Endothelial cell of umbilical vein (primary cell): ENCODE measurements at regions not wholly inside any gene's neighbourhood (a gene's known extent, or its start where the extent isn't known, plus 50 kb on each side); places are given as distances from the start of the nearest gene placed in this dataset.

Experiments
- BruUV-seq: library from RNA; stranded (reverse); fragments of 400-500 nt; replicated peaks from 2 replicates; lab custom pipeline; 2021; lab: Mats Ljungman, UMichigan
- CTCF ChIA-PET: fragments of 300-600, 350-600 bp; sonication (Branson Sonifier 250); formaldehyde crosslinking; loops from one replicate; lab custom pipeline; 2021; ENCODE audit warnings: antibody characterized with exemption, inconsistent platforms; lab: Charles Lee
- POLR2A ChIA-PET: fragments of 300-600, 350-600 bp; sonication (Branson Sonifier 250); formaldehyde crosslinking; loops from one replicate; lab custom pipeline; 2021; ENCODE audit warnings: antibody characterized with exemption, inconsistent platforms; lab: Charles Lee
- DNase-seq: peaks from one replicate; pipeline ENCODE4 v3.0.0-alpha.2; 2011; ENCODE audit warnings: low read depth, low spot score
- FAIRE-seq: peaks from 2 replicates; lab custom pipeline; 2011; peaks lifted over from hg19 to GRCh38; lab: Jason Lieb, UNC
- H2AFZ ChIP-seq: 2 replicates; pipeline ENCODE4 v1.6.0; 2012; ENCODE audit warnings: low read depth, low read length, control low read depth, inconsistent platforms
- H3K27ac ChIP-seq: 2 replicates; pipeline ENCODE4 v1.5.1; 2011; ENCODE audit warnings: low read depth, mild to moderate bottlenecking, control low read depth, low read length, moderate library complexity; ENCODE audit not compliant: insufficient read depth
- H3K27me3 ChIP-seq, 2 experiments: 2 replicates each; pipeline versions ENCODE4 v1.6.0 to v1.6.1; 2011; ENCODE audit warnings: low read length in 2 of 2, mixed read lengths in 1 of 2; ENCODE audit not compliant: control insufficient read depth in 2 of 2, insufficient read depth in 2 of 2
- H3K36me3 ChIP-seq, 2 experiments: 2 replicates in 1 of 2; 3 replicates in 1 of 2; pipeline ENCODE4 v1.5.1; 2011; ENCODE audit warnings: low read length in 2 of 2, mild to moderate bottlenecking in 1 of 2, moderate library complexity in 1 of 2; ENCODE audit not compliant: control insufficient read depth in 2 of 2, insufficient read depth in 2 of 2; ENCODE audit errors: extremely low read depth in 1 of 2
- H3K4me1 ChIP-seq: 3 replicates; pipeline ENCODE4 v1.5.1; 2011; ENCODE audit warnings: mild to moderate bottlenecking, low read length; ENCODE audit not compliant: control insufficient read depth, insufficient read depth; ENCODE audit errors: extremely low read depth
- H3K4me2 ChIP-seq: 2 replicates; pipeline ENCODE4 v1.6.1; 2011; ENCODE audit warnings: low read length, control low read depth, mixed read lengths; ENCODE audit not compliant: insufficient read depth
- H3K4me3 ChIP-seq, 3 experiments: fragments of 200-600 bp in 1 of 3; sonication (generic), shearing (Covaris generic) in 1 of 3; replicated peaks in 1 of 3; 2 replicates each; pipeline ENCODE4 v1.5.1; 2011 to 2016; ENCODE audit warnings: control low read depth in 3 of 3, low read length in 3 of 3, mild to moderate bottlenecking in 2 of 3, inconsistent platforms in 1 of 3, low read depth in 1 of 3, moderate library complexity in 1 of 3; ENCODE audit not compliant: insufficient read depth in 1 of 3
- H3K79me2 ChIP-seq: 2 replicates; pipeline ENCODE4 v1.6.0; 2012; ENCODE audit warnings: low read length, inconsistent platforms; ENCODE audit not compliant: control insufficient read depth, insufficient read depth
- H3K9ac ChIP-seq: replicated peaks from 2 replicates; pipeline ENCODE3; 2011; ENCODE audit warnings: low read length, control low read depth; ENCODE audit not compliant: insufficient read depth; ENCODE audit errors: extremely low read depth
- H3K9me1 ChIP-seq: replicated peaks from 3 replicates; pipeline ENCODE4 v1.6.0; 2011; ENCODE audit warnings: mild to moderate bottlenecking, low read length; ENCODE audit not compliant: control insufficient read depth, insufficient read depth; ENCODE audit errors: extremely low read depth
- H3K9me3 ChIP-seq: replicated peaks from 2 replicates; pipeline ENCODE4 v1.5.1; 2012; ENCODE audit warnings: low read length, inconsistent platforms; ENCODE audit not compliant: control insufficient read depth, insufficient read depth
- H4K20me1 ChIP-seq: replicated peaks from 2 replicates; pipeline ENCODE3; 2011; ENCODE audit warnings: mild to moderate bottlenecking, low read length; ENCODE audit not compliant: control insufficient read depth, insufficient read depth; ENCODE audit errors: extremely low read depth
- EZH2 ChIP-seq: IDR thresholded peaks from 2 replicates; pipeline ENCODE4 v1.6.1; 2012; ENCODE audit warnings: borderline replicate concordance, low read depth, mild to moderate bottlenecking, moderate library complexity, low read length, inconsistent platforms; ENCODE audit not compliant: severe bottlenecking
- FOS ChIP-seq: IDR thresholded peaks from 2 replicates; pipeline ENCODE4 v1.6.1; 2011; ENCODE audit warnings: mild to moderate bottlenecking, low read length, moderate library complexity, borderline replicate concordance; ENCODE audit not compliant: insufficient read depth
- GATA2 ChIP-seq: IDR thresholded peaks from 2 replicates; pipeline ENCODE4 v1.7.0; 2011; ENCODE audit warnings: low read depth, mild to moderate bottlenecking, moderate library complexity, mixed read lengths, low read length; ENCODE audit not compliant: insufficient read length, insufficient read depth
- JUN ChIP-seq: IDR thresholded peaks from 2 replicates; pipeline ENCODE4 v1.6.1; 2011; ENCODE audit warnings: borderline replicate concordance, low read depth; ENCODE audit not compliant: insufficient read length, insufficient read depth
- MYC ChIP-seq: IDR thresholded peaks from one replicate; pipeline ENCODE4 v1.6.1; 2011; ENCODE audit warnings: mild to moderate bottlenecking, low read depth, low read length
- POLR2A ChIP-seq: IDR thresholded peaks from 2 replicates; pipeline ENCODE4 v1.6.1; 2012; ENCODE audit warnings: low read depth, mild to moderate bottlenecking, control low read depth, low read length
- POLR2AphosphoS5 ChIP-seq: IDR thresholded peaks from 2 replicates; pipeline ENCODE4 v1.6.1; 2012; ENCODE audit warnings: low read depth, mild to moderate bottlenecking, control low read depth, low read length, moderate library complexity; ENCODE audit not compliant: insufficient read depth
- dilution Hi-C: fragments of 300-500 bp; cut with MboI; formaldehyde crosslinking; loops from one replicate; pipeline ENCODE4 v1.15.0; 2019; ENCODE audit warnings: low sequenced_read_pairs; ENCODE audit not compliant: extremely low pct_ligation_motif_present
- intact Hi-C: fragments of 100-400 bp; cut with micrococcal nuclease; formaldehyde crosslinking; loops from one replicate; pipeline ENCODE4 v1.10.0; 2022
- TF ChIP-seq, protein P1 (sequence below): IDR thresholded peaks from 2 replicates; pipeline ENCODE4 v1.6.1; 2011; ENCODE audit not compliant: insufficient read depth, insufficient read length
- TF ChIP-seq, protein P2 (sequence below), 2 donors: IDR thresholded peaks; 1 replicate in 1 of 2; 2 replicates in 1 of 2; pipeline ENCODE4 v1.5.1; 2011; ENCODE audit warnings: low read length in 2 of 2, mild to moderate bottlenecking in 2 of 2, moderate library complexity in 2 of 2, control low read depth in 1 of 2, inconsistent platforms in 1 of 2, low read depth in 1 of 2; ENCODE audit not compliant: insufficient read depth in 1 of 2; ENCODE audit errors: extremely low read depth in 1 of 2

DNA sequence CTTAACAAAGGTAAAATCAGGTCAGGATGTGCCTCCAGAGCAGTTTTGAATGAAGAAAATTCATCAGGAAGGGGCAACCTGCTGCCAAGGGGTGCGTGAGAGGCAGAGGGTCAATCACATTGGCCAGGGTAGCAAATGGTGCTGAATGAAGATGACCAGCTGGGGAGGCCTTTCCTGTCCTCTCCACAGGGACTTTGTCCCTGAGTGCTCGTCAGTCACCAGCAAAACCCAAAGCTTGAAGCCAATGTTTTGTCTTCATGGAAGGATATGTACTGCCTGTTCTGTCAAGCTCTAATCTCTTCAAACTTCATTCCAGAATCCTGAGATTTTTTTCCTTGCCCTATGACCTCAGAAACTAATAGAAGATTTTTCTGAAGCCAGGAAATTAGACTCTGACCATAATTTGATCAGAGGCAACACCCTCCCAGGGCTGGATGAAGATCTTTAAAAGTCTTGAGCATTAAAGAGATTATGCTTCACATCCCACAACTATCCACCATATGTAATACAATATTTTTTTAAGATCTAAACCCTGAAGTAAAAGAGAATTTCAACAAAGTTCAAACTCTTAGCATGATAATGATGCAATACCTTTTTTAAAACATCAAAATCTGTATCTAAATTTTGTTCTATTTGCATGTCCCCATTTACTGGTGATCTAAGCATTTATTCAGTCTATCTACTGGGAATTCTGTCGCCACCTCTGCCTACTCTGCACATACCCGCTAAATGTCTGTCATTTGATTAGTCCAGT is 243.0 kb downstream of the SNX13 start:
- Histone ChIP-seq H2AFZ (no peak overlapping the region), H3K27ac (no peak overlapping the region), H3K4me3 (no peak overlapping the region), H3K9me3 (no peaks in the 10 kb centered on the region), H3K4me2 (no peak overlapping the region), H3K4me1 (no peaks in the 10 kb centered on the region), H3K36me3 (no peaks in the 10 kb centered on the region), H4K20me1 (no peaks in the 10 kb centered on the region), H3K9me1 (no peaks in the 10 kb centered on the region), H3K79me2 (no peaks in the 10 kb centered on the region), H3K27me3 (no peaks in the 10 kb centered on the region), H3K9ac (no peak overlapping the region)
- BruUV-seq: no TSS peak
- intact Hi-C loops (no loop called here), dilution Hi-C loops (no loop called here)
- FAIRE-seq (no peak), DNase-seq (no peak)
- no peak for TF ChIP-seq EZH2
- TF ChIP-seq FOS: no peak
- TF ChIP-seq POLR2A: no peak
- no peak for TF ChIP-seq JUN
- TF ChIP-seq GATA2: no peak
- TF ChIP-seq, protein P1, sequence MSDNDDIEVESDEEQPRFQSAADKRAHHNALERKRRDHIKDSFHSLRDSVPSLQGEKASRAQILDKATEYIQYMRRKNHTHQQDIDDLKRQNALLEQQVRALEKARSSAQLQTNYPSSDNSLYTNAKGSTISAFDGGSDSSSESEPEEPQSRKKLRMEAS: no peak
- TF ChIP-seq POLR2AphosphoS5: no peak
- TF ChIP-seq, protein P2, sequence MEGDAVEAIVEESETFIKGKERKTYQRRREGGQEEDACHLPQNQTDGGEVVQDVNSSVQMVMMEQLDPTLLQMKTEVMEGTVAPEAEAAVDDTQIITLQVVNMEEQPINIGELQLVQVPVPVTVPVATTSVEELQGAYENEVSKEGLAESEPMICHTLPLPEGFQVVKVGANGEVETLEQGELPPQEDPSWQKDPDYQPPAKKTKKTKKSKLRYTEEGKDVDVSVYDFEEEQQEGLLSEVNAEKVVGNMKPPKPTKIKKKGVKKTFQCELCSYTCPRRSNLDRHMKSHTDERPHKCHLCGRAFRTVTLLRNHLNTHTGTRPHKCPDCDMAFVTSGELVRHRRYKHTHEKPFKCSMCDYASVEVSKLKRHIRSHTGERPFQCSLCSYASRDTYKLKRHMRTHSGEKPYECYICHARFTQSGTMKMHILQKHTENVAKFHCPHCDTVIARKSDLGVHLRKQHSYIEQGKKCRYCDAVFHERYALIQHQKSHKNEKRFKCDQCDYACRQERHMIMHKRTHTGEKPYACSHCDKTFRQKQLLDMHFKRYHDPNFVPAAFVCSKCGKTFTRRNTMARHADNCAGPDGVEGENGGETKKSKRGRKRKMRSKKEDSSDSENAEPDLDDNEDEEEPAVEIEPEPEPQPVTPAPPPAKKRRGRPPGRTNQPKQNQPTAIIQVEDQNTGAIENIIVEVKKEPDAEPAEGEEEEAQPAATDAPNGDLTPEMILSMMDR (IDR thresholded peaks at IDR 0.05; ENCODE audit: extremely low read depth in 1 of 2, insufficient read depth in 1 of 2, low read depth in 1 of 2, low read length in 2 of 2): no peak
- TF ChIP-seq MYC: no peak
- POLR2A ChIA-PET: no interaction called here
- CTCF ChIA-PET: interaction anchor here (1.5 kb wide), 1 partner anchor 9 kb away, joined by 4 read pairs; no protein-coding TSS in a partner anchor
